COLO668 (cell line): ENCODE measurements at regions not wholly inside any gene's neighbourhood (a gene's known extent, or its start where the extent isn't known, plus 50 kb on each side); places are given as distances from the start of the nearest gene placed in this dataset.

Source experiments
- DNase-seq: peaks from one replicate; lab custom pipeline; 2025; ENCODE audit not compliant: unreplicated experiment; lab: John Stamatoyannopoulos, UW

- DNase-seq = no peak
These were observed 484.0 kb downstream of the METTL15 start for GRCh38 chr11:28592141-28592540.

GRCh38 chr11:28584992-28585391 lies 476.8 kb downstream of the METTL15 start:
- no peak for DNase-seq

- no peak for DNase-seq
These were observed 474.3 kb downstream of the METTL15 start for GRCh38 chr11:28582506-28582905.

GRCh38 chr11:28581286-28582242 lies 473.4 kb downstream of the METTL15 start:
- DNase-seq = no peak

- no peak for DNase-seq
These were observed 463.2 kb downstream of the METTL15 start for GRCh38 chr11:28571371-28571770.

- DNase-seq = no peak
These were observed 460.9 kb downstream of the METTL15 start for GRCh38 chr11:28569106-28569505.

- DNase-seq = no peak
These were observed 458.3 kb downstream of the METTL15 start for GRCh38 chr11:28566339-28567089.

- DNase-seq = no peak
These were observed 451.3 kb downstream of the METTL15 start for GRCh38 chr11:28559492-28559891.

- no peak for DNase-seq
These were observed 439.1 kb downstream of the METTL15 start for GRCh38 chr11:28547321-28547741.

GRCh38 chr11:28545536-28545935 lies 437.3 kb downstream of the METTL15 start:
- no peak for DNase-seq

GRCh38 chr11:28542561-28542960 lies 434.4 kb downstream of the METTL15 start:
- DNase-seq = no peak

- no peak for DNase-seq
These were observed 431.2 kb downstream of the METTL15 start for GRCh38 chr11:28539239-28540030.

- DNase-seq = no peak
These were observed 429.6 kb downstream of the METTL15 start for GRCh38 chr11:28537822-28538221.

- no peak for DNase-seq
These were observed 428.5 kb downstream of the METTL15 start for GRCh38 chr11:28536504-28537267.

- no peak for DNase-seq
These were observed 427.5 kb downstream of the METTL15 start for GRCh38 chr11:28535677-28536076.

- DNase-seq = no peak
These were observed 421.6 kb downstream of the METTL15 start for GRCh38 chr11:28529540-28530410.

GRCh38 chr11:28529046-28529445 lies 420.9 kb downstream of the METTL15 start:
- DNase-seq = no peak

GRCh38 chr11:28528217-28528616 lies 420.0 kb downstream of the METTL15 start:
- no peak for DNase-seq

- no peak for DNase-seq
These were observed 418.2 kb downstream of the METTL15 start for GRCh38 chr11:28526406-28526751.
